Peyer's patch (tissue), 4 donors: ENCODE measurements at regions not wholly inside any gene's neighbourhood (a gene's known extent, or its start where the extent isn't known, plus 50 kb on each side); places are given as distances from the start of the nearest gene placed in this dataset.

Experiments
- CTCF ChIP-seq, 6 experiments: fragments of 450-650 bp in 4 of 6; fragments of 200-600 bp in 2 of 6; sonication (generic) in 1 of 6; IDR thresholded peaks; one replicate each; pipeline ENCODE4 v1.5.1; 2017 to 2019; ENCODE audit warnings: antibody characterized with exemption in 6 of 6, mild to moderate bottlenecking in 3 of 6, moderate library complexity in 1 of 6
- POLR2A ChIP-seq, 2 donors: fragments of 450-650 bp; IDR thresholded peaks; one replicate each; pipeline ENCODE4 v1.5.1; 2017; ENCODE audit warnings: antibody characterized with exemption in 2 of 2, mild to moderate bottlenecking in 2 of 2, moderate library complexity in 2 of 2

- no peak for TF ChIP-seq CTCF (IDR thresholded peaks at IDR 0.05)
- TF ChIP-seq POLR2A (IDR thresholded peaks at IDR 0.05), result no peak
These were observed 176.4 kb downstream of the TTC32 start for GRCh38 chr2:19725392-19725791.
